NCI-H2227 (cell line): ENCODE measurements at regions not wholly inside any gene's neighbourhood (a gene's known extent, or its start where the extent isn't known, plus 50 kb on each side); places are given as distances from the start of the nearest gene placed in this dataset.

ENCODE experiments used
- DNase-seq: peaks from one replicate; lab custom pipeline; 2025; ENCODE audit not compliant: unreplicated experiment; lab: John Stamatoyannopoulos, UW

GRCh38 chr5:26681861-26682260 lies 356.5 kb downstream of the CDH9 start:
- DNase-seq, result no peak

GRCh38 chr5:26674846-26675245 lies 363.5 kb downstream of the CDH9 start:
- no peak for DNase-seq

GRCh38 chr5:26669523-26669922 lies 368.9 kb downstream of the CDH9 start:
- DNase-seq, result no peak

GRCh38 chr5:26669031-26669430 lies 369.4 kb downstream of the CDH9 start:
- no peak for DNase-seq

- DNase-seq, result no peak
These were observed 372.0 kb downstream of the CDH9 start for GRCh38 chr5:26666371-26666770.

- no peak for DNase-seq
These were observed 374.9 kb downstream of the CDH9 start for GRCh38 chr5:26663500-26663899.

- DNase-seq, result no peak
These were observed 375.5 kb downstream of the CDH9 start for GRCh38 chr5:26662806-26663360.

- no peak for DNase-seq
These were observed 378.3 kb downstream of the CDH9 start for GRCh38 chr5:26660116-26660515.

GRCh38 chr5:26649000-26649399 lies 389.4 kb downstream of the CDH9 start:
- no peak for DNase-seq

- DNase-seq, result no peak
These were observed 390.6 kb downstream of the CDH9 start for GRCh38 chr5:26647781-26648180.

GRCh38 chr5:26645659-26646058 lies 392.7 kb downstream of the CDH9 start:
- no peak for DNase-seq

GRCh38 chr5:26641492-26641891 lies 396.9 kb downstream of the CDH9 start:
- no peak for DNase-seq

GRCh38 chr5:26625099-26625498 lies 413.3 kb downstream of the CDH9 start:
- no peak for DNase-seq

GRCh38 chr5:26622947-26623346 lies 415.4 kb downstream of the CDH9 start:
- DNase-seq, result no peak

- no peak for DNase-seq
These were observed 427.8 kb downstream of the CDH9 start for GRCh38 chr5:26610577-26610976.

GRCh38 chr5:26601563-26601962 lies 436.8 kb downstream of the CDH9 start:
- no peak for DNase-seq

- DNase-seq, result no peak
These were observed 455.9 kb downstream of the CDH9 start for GRCh38 chr5:26582350-26583045.

GRCh38 chr5:26579712-26580111 lies 458.7 kb downstream of the CDH9 start:
- DNase-seq, result no peak

GRCh38 chr5:26578002-26578401 lies 460.4 kb downstream of the CDH9 start:
- DNase-seq, result no peak

- no peak for DNase-seq
These were observed 465.9 kb downstream of the CDH9 start for GRCh38 chr5:26572480-26572879.

- DNase-seq, result no peak
These were observed 468.5 kb downstream of the CDH9 start for GRCh38 chr5:26569929-26570258.

- no peak for DNase-seq
These were observed 469.0 kb downstream of the CDH9 start for GRCh38 chr5:26569241-26569928.

GRCh38 chr5:26568316-26568715 lies 470.1 kb downstream of the CDH9 start:
- DNase-seq, result no peak
